GM12878 (cell line): ENCODE measurements at regions not wholly inside any gene's neighbourhood (a gene's known extent, or its start where the extent isn't known, plus 50 kb on each side); places are given as distances from the start of the nearest gene placed in this dataset.

ENCODE experiments used
- EGR1 ChIP-seq, 2 experiments: IDR thresholded peaks; 1 replicate in 1 of 2; 2 replicates in 1 of 2; pipeline ENCODE4 v1.6.1; 2011 to 2012; ENCODE audit warnings: low read depth in 2 of 2, low read length in 2 of 2, borderline replicate concordance in 1 of 2, mild to moderate bottlenecking in 1 of 2, moderate library complexity in 1 of 2
- ETV6 ChIP-seq, 2 experiments: fragments of 450-650 bp in 1 of 2; IDR thresholded peaks in 1 of 2; conservative IDR thresholded peaks in 1 of 2; 2 replicates each; pipeline ENCODE4 v1.6.1; 2014; ENCODE audit warnings: antibody characterized with exemption in 1 of 2, borderline replicate concordance in 1 of 2, low read depth in 1 of 2, mild to moderate bottlenecking in 1 of 2, moderate library complexity in 1 of 2
- POLR2A ChIP-seq: IDR thresholded peaks from 2 replicates; pipeline ENCODE4 v1.6.1; 2011; ENCODE audit warnings: low read depth, mild to moderate bottlenecking, low read length
- PRDM15 ChIP-seq: fragments of 450-650 bp; formaldehyde crosslinking; IDR thresholded peaks from 2 replicates; pipeline ENCODE4 v1.4.0; 2020; ENCODE audit warnings: mild to moderate bottlenecking, moderate library complexity
- RCOR1 ChIP-seq: conservative IDR thresholded peaks from 2 replicates; pipeline ENCODE4 v1.6.1; 2012; ENCODE audit warnings: low read depth, low read length, improper control_type of control experiment
- SMC3 ChIP-seq: IDR thresholded peaks from 2 replicates; pipeline ENCODE4 v1.6.1; 2011; ENCODE audit warnings: low read length, improper control_type of control experiment, borderline replicate concordance
- SP1 ChIP-seq: IDR thresholded peaks from one replicate; pipeline ENCODE4 v1.6.1; 2011; ENCODE audit warnings: low read depth, low read length
- TCF12 ChIP-seq: IDR thresholded peaks from 2 replicates; pipeline ENCODE4 v1.6.1; 2011; ENCODE audit warnings: low read depth, mild to moderate bottlenecking, low read length
- TF ChIP-seq, protein P1 (sequence below), 3 experiments: IDR thresholded peaks in 2 of 3; conservative IDR thresholded peaks in 1 of 3; 2 replicates each; pipeline ENCODE4 v1.5.1; 2011; ENCODE audit warnings: low read depth in 3 of 3, low read length in 3 of 3, mild to moderate bottlenecking in 3 of 3, control low read depth in 2 of 3, moderate library complexity in 2 of 3, inconsistent platforms in 1 of 3, mixed read lengths in 1 of 3; ENCODE audit not compliant: control insufficient read depth in 2 of 3, insufficient read depth in 1 of 3; ENCODE audit errors: extremely low read depth in 1 of 3
- TF ChIP-seq, protein P2 (sequence below): IDR thresholded peaks from 2 replicates; pipeline ENCODE4 v1.6.1; 2011; ENCODE audit warnings: low read depth, mild to moderate bottlenecking, low read length, moderate library complexity, borderline replicate concordance; ENCODE audit errors: extremely low read depth
- TF ChIP-seq, protein P3 (sequence below): IDR thresholded peaks from 2 replicates; pipeline ENCODE4 v1.6.1; 2012; ENCODE audit warnings: mild to moderate bottlenecking, low read depth, low read length

DNA sequence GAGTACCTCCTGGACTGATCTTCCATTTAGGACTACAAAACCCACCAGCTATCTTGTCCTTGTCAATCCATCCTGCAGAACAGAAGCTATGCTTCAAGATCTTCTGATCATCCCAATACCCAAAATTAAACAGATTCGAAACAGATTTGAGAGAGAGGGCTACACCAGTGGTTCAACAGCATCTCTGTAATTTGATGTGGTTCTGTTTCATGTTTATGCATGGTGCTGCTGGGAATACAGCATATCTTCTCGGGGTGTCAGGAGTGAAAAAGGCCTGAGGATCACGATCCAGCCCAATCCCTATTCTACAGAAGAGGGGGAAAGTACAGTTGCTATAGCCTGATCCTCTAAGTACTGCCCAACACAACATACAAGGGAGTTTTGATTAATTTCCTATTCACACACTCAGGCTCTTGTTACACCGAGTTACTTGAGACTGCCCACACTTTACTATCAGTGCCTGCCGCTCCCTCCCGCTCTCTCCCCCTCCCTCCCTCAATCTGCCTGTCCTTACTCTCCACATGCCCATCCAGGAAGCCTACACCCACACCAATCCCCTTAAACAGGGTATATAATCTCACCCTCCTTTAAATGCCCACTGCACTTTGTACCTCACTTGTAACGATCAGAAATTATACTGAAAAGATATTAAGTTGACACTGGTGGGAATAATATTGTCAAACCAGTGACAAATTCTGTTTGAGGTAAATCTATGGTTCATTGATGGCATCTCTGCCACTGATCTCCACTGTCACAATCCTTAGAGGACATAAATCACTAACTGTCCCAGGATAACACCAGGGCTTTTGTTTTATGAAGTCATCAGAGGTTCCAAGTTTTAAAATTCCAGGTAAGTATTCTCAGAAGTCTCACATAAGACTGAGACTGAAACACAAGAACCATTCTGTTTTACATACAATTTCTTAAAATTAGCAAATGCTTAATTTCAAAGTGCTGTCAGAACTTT is 89.3 kb upstream of the PLEKHM1 start:
- TF ChIP-seq, protein P1, sequence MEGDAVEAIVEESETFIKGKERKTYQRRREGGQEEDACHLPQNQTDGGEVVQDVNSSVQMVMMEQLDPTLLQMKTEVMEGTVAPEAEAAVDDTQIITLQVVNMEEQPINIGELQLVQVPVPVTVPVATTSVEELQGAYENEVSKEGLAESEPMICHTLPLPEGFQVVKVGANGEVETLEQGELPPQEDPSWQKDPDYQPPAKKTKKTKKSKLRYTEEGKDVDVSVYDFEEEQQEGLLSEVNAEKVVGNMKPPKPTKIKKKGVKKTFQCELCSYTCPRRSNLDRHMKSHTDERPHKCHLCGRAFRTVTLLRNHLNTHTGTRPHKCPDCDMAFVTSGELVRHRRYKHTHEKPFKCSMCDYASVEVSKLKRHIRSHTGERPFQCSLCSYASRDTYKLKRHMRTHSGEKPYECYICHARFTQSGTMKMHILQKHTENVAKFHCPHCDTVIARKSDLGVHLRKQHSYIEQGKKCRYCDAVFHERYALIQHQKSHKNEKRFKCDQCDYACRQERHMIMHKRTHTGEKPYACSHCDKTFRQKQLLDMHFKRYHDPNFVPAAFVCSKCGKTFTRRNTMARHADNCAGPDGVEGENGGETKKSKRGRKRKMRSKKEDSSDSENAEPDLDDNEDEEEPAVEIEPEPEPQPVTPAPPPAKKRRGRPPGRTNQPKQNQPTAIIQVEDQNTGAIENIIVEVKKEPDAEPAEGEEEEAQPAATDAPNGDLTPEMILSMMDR (IDR thresholded peaks at IDR 0.05 in 2 of 3, conservative IDR thresholded peaks at IDR 0.05 in 1 of 3; ENCODE audit: control insufficient read depth in 2 of 3, extremely low read depth in 1 of 3, insufficient read depth in 1 of 3, low read depth in 3 of 3, low read length in 3 of 3) = no peak
- TF ChIP-seq, protein P2, sequence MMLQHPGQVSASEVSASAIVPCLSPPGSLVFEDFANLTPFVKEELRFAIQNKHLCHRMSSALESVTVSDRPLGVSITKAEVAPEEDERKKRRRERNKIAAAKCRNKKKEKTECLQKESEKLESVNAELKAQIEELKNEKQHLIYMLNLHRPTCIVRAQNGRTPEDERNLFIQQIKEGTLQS = no peak
- TF ChIP-seq POLR2A (no peak), SMC3 (no peak), EGR1 (IDR thresholded peaks at IDR 0.05; ENCODE audit: borderline replicate concordance in 1 of 2, low read depth in 2 of 2, low read length in 2 of 2) (no peak), SP1 (no peak), RCOR1 (no peak), ETV6 (conservative IDR thresholded peaks at IDR 0.05 in 1 of 2, IDR thresholded peaks at IDR 0.05 in 1 of 2; ENCODE audit: borderline replicate concordance in 1 of 2, low read depth in 1 of 2) (no peak), PRDM15 (CRISPR knock-in tag) (no peak), TCF12 (no peak)
- TF ChIP-seq, protein P3, sequence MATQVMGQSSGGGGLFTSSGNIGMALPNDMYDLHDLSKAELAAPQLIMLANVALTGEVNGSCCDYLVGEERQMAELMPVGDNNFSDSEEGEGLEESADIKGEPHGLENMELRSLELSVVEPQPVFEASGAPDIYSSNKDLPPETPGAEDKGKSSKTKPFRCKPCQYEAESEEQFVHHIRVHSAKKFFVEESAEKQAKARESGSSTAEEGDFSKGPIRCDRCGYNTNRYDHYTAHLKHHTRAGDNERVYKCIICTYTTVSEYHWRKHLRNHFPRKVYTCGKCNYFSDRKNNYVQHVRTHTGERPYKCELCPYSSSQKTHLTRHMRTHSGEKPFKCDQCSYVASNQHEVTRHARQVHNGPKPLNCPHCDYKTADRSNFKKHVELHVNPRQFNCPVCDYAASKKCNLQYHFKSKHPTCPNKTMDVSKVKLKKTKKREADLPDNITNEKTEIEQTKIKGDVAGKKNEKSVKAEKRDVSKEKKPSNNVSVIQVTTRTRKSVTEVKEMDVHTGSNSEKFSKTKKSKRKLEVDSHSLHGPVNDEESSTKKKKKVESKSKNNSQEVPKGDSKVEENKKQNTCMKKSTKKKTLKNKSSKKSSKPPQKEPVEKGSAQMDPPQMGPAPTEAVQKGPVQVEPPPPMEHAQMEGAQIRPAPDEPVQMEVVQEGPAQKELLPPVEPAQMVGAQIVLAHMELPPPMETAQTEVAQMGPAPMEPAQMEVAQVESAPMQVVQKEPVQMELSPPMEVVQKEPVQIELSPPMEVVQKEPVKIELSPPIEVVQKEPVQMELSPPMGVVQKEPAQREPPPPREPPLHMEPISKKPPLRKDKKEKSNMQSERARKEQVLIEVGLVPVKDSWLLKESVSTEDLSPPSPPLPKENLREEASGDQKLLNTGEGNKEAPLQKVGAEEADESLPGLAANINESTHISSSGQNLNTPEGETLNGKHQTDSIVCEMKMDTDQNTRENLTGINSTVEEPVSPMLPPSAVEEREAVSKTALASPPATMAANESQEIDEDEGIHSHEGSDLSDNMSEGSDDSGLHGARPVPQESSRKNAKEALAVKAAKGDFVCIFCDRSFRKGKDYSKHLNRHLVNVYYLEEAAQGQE = no peak
